LNCaP clone FGC (cell line): ENCODE measurements at regions not wholly inside any gene's neighbourhood (a gene's known extent, or its start where the extent isn't known, plus 50 kb on each side); places are given as distances from the start of the nearest gene placed in this dataset.

ENCODE experiments used
- DNase-seq: peaks from one replicate; pipeline ENCODE4 v3.0.0-alpha.2; 2011; ENCODE audit warnings: low read depth
- H3K4me3 ChIP-seq: 2 replicates; pipeline ENCODE4 v1.5.1; 2011; ENCODE audit warnings: mild to moderate bottlenecking, low read depth, low read length, control low read depth
- TF ChIP-seq, protein P1 (sequence below): IDR thresholded peaks from 2 replicates; pipeline ENCODE4 v1.5.1; 2012; ENCODE audit warnings: mild to moderate bottlenecking; ENCODE audit not compliant: control insufficient read depth, insufficient read depth; ENCODE audit errors: extremely low read depth

DNA sequence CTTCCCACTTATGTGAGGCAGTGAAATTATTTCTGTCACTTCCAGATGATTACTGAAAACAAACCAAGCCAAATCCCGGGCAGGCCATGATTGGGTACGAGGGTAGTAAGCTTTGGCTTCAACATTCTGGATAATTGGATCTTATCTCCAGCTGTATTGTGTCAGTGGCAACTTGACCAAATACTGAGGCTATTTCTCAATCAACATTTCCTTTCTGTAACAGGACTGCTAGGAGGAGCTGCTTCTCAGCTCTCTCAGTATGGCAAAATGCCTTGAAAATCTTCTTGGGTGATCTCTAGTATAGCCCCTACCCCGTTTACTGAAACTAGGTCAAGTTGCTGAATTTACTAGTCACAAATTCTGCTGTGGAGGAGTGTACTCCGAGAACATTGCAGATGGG is 169.3 kb upstream of the FRMPD4 start:
- TF ChIP-seq, protein P1, sequence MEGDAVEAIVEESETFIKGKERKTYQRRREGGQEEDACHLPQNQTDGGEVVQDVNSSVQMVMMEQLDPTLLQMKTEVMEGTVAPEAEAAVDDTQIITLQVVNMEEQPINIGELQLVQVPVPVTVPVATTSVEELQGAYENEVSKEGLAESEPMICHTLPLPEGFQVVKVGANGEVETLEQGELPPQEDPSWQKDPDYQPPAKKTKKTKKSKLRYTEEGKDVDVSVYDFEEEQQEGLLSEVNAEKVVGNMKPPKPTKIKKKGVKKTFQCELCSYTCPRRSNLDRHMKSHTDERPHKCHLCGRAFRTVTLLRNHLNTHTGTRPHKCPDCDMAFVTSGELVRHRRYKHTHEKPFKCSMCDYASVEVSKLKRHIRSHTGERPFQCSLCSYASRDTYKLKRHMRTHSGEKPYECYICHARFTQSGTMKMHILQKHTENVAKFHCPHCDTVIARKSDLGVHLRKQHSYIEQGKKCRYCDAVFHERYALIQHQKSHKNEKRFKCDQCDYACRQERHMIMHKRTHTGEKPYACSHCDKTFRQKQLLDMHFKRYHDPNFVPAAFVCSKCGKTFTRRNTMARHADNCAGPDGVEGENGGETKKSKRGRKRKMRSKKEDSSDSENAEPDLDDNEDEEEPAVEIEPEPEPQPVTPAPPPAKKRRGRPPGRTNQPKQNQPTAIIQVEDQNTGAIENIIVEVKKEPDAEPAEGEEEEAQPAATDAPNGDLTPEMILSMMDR = no peak
- no peak for DNase-seq

DNA sequence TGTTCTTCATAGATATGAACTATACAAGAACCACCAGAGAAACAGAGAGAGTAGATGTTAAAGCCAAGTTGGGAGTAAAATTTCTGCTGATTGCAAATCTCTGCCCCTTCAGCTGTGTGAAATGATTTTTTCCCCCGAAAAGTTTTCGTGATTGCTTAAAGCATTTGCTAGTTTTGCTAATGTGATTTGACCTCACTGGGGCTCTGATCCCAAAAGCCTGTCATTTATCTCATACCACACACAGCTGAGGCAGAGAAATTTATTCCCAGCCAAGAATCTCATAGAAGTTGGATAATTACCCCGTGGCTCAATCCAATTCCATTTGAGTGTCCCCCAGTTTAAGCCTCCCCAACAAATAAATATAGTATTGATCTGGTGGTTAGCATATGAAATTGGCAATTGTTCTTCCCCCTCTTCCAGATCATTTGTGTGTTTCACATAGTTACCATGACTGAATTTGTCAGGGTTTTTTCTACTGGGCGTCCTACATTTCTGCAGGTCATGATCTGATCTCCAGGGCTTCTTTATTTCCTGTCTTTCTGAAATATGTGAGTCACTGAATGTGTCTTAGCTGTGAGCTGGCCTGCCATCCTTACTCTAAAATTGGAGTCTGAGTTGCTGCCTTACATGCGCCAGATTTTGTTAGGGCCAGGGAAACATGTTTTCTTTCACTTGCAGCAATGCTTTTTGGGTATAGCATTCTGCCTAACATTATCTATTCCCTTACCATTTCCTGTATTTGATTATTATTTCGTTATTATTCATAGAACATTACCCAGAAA is 167.5 kb upstream of the FRMPD4 start:
- TF ChIP-seq, protein P1 = no peak
- no peak for DNase-seq
- no peak overlapping the region for H3K4me3 ChIP-seq

More for the DNA sequence above, 169.3 kb upstream of the FRMPD4 start:
- H3K4me3 ChIP-seq = no peak overlapping the region

DNA sequence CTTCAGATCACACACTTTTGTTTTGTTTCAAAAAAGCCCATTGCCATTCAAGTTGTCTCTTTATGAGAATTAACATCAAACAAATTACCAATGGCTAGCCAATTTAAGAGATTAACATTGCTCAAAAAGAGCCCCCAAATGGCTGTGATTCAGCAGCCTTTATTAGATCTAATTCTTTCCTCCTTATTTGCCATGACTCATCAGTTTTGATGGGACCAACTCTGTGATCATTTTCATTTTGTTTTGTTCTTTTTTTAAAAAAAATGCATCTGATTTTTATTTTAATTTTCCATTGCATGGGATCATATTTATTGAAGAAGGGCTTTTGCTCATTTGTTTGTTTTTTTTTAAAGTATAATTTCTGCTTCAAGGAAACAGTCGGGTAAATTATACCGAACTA is 161.6 kb upstream of the FRMPD4 start:
- DNase-seq = no peak
- TF ChIP-seq, protein P1 = no peak
- H3K4me3 ChIP-seq = no peak overlapping the region

DNA sequence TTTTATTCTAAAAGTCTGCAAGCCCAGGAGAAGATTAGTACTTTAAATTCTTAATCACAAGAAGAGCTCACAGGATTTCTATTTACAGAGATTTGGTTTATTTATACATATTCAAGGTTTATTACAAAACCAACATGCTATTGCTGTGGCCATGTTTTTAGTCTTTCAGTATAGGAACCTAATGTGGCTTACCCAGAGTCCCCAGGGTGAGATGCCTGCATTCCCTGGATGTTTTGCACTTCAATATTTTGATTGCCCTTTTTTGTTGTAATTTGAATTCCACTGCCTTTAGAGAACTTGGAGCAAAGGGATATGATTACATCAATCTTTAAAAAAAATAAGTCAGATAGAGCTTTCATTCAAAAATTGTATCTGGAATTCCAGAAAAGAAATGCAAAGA is 146.0 kb upstream of the FRMPD4 start:
- no peak for DNase-seq
- no peak overlapping the region for H3K4me3 ChIP-seq
- TF ChIP-seq, protein P1 = no peak

DNA sequence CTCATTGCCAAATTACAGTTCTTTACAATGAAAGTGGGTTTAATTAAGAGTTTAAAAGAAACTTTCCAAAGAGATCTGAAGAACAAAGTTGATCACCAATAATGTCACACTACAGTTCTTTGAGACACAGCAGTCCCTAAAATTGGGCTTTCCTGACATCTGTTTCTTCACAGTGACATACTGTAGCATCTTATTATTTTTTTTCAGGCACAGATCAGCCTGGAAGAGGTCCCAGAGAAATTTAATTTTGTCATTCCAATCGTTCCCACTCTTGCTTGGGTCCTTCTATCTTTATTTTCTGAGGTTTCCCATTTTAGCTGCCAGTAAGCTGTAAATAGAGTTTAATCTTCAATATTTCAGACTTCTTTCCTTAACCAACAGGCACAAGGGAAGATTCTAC is 143.1 kb upstream of the FRMPD4 start:
- TF ChIP-seq, protein P1 = no peak
- no peak for DNase-seq
- no peak overlapping the region for H3K4me3 ChIP-seq

DNA sequence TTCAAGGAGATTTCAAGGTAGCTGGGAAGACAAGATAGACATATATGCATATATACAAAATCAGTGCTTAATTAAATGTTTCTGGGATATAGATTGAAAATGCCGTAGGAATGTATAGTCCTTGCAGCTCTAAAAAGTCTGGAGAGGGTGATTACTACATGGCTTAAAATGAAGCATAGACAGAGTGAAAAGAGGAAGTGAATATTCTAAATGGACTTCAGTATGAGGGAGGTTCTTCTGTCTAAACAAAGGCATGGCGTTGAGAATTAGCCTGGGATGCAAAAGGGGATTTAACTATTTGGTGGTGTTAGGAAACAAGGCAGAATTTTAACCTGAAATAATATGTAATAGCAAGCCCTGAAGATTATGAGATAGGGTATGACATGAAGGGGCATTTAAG is 141.5 kb upstream of the FRMPD4 start:
- no peak for DNase-seq
- TF ChIP-seq, protein P1 = no peak

DNA sequence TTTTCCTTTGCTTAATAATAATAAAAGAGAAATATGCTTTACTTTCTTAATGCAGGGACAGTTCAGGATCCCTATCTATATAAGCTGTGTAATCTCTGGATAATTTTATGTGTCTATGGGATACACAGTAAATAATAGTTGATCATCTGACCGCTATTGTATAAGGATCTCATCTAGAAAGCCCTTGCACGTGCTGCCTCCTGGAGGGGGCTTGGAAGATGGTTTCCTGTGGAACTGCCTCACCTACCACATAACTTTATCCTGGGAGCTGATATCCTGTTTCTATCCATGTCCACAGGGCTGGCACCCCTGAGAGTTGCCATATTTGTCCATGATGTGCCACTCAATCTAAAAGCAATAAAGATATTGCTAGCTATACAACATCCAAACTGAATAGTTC is 139.3 kb upstream of the FRMPD4 start:
- TF ChIP-seq, protein P1 = no peak
- DNase-seq = no peak
- no peak overlapping the region for H3K4me3 ChIP-seq

More for the DNA sequence above, 141.5 kb upstream of the FRMPD4 start:
- no peak overlapping the region for H3K4me3 ChIP-seq
